ENCODE measurements at regions not wholly inside any gene's neighbourhood (a gene's known extent, or its start where the extent isn't known, plus 50 kb on each side); places are given as distances from the start of the nearest gene placed in this dataset.
"Not testable (repeated sequence)": the region's sequence is repeated elsewhere in the genome, so short reads cannot be mapped to it uniquely, and the experiment has no call there.

DNA sequence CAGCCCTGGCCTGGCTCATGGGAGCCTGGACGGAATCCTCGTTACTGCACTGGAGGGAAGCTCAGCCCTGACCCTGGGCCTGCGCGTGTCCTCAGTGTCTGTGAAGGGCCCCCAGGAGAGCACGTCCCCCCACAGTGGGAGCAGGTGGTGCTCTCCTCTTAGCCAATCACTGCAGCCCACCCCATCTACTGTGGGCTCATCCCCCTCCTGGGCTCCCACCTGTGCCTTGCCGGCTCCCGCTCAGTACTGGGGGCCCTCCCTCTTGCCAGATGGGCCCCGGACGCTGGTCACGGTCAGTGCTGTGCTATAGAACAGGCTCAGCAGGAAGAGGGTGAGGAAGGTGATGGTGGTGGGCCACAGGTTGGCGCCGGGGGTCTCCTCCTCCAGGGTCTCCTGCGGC, 57.5 kb downstream of the TMEM121 start:
- H3K4me1 Mint-ChIP-seq; H4K20me1 ChIP-seq (replicated peaks; ENCODE audit: insufficient read depth); ATAC-seq: not testable (repeated sequence)

GRCh38 chr14:105585290-105585689, 58.9 kb downstream of the TMEM121 start:
- Mint-ChIP-seq H3K36me3 (ENCODE audit: low read depth) (peaks cover 33% of the 10 kb centered on the region), H3K27me3 (ENCODE audit: insufficient read depth, low read depth, poor library complexity) (peaks cover 14% of the 10 kb centered on the region), H3K9me3 (peaks cover 76% of the 10 kb centered on the region)
- H3F3A ChIP-seq (replicated peaks; ENCODE audit: low read depth); H3K4me1 ChIP-seq (ENCODE audit: insufficient read depth); ATAC-seq; H3K4me2 ChIP-seq; H3K27ac Mint-ChIP-seq; H3K36me3 ChIP-seq (ENCODE audit: insufficient read depth); H3K9me2 ChIP-seq (ENCODE audit: insufficient read depth); H4K20me1 ChIP-seq (replicated peaks; ENCODE audit: insufficient read depth); H3K79me2 ChIP-seq (replicated peaks; ENCODE audit: insufficient read depth); H3K27ac ChIP-seq (ENCODE audit: low read depth); DNase-seq (ENCODE audit: low spot score); H2AFZ ChIP-seq; H3K4me3 ChIP-seq; H3K27me3 ChIP-seq (ENCODE audit: insufficient read depth); H3K4me1 Mint-ChIP-seq; H3K4me3 Mint-ChIP-seq: not testable (repeated sequence)

More for the DNA sequence above, 57.5 kb downstream of the TMEM121 start:
- peaks cover 70% of the 10 kb centered on the region for H3K9me3 Mint-ChIP-seq
- H3K27me3 ChIP-seq (ENCODE audit: insufficient read depth); H3K4me2 ChIP-seq; DNase-seq (ENCODE audit: low spot score); H3K4me3 ChIP-seq; H3K4me1 ChIP-seq (ENCODE audit: insufficient read depth); H3K27ac ChIP-seq (ENCODE audit: low read depth); H2AFZ ChIP-seq; H3K36me3 ChIP-seq (ENCODE audit: insufficient read depth); H3K79me2 ChIP-seq (replicated peaks; ENCODE audit: insufficient read depth); H3K27ac Mint-ChIP-seq; H3K4me3 Mint-ChIP-seq; H3K9me2 ChIP-seq (ENCODE audit: insufficient read depth); H3F3A ChIP-seq (replicated peaks; ENCODE audit: low read depth): not testable (repeated sequence)
- H3K27me3 Mint-ChIP-seq (ENCODE audit: insufficient read depth, low read depth, poor library complexity), result peaks cover 14% of the 10 kb centered on the region
- peaks cover 27% of the 10 kb centered on the region for H3K36me3 Mint-ChIP-seq (ENCODE audit: low read depth)

DNA sequence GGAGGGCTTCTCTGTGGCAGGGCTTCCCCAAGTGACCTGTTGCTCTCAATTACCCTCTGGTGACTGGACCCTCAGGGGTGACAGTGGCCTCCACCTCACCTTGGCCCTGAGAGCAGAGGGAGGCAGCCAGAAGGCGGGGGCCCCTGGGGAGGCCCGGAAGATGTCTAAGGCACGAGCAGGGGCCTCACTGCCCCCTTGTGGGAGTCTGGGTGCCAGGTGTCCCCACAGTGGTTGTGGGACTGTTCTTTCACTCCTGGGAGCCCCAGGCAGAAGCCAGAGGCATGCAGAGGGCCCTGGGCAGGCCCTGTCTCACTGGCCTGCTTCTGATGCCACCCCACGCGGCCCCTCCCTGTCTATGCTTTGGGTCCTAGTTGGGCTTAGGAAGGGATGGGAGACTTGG, 59.3 kb downstream of the TMEM121 start:
- Mint-ChIP-seq H3K9me3 (peaks cover 72% of the 10 kb centered on the region), H3K36me3 (ENCODE audit: low read depth) (peaks cover 28% of the 10 kb centered on the region)
- H3K4me1 Mint-ChIP-seq; H3K27ac ChIP-seq (ENCODE audit: low read depth); H3K4me2 ChIP-seq; H3K27me3 Mint-ChIP-seq (ENCODE audit: insufficient read depth, low read depth, poor library complexity); DNase-seq (ENCODE audit: low spot score); H3K4me3 Mint-ChIP-seq; H3K9me2 ChIP-seq (ENCODE audit: insufficient read depth); H3K36me3 ChIP-seq (ENCODE audit: insufficient read depth); H3K4me3 ChIP-seq; H2AFZ ChIP-seq; ATAC-seq; H3F3A ChIP-seq (replicated peaks; ENCODE audit: low read depth); H3K27ac Mint-ChIP-seq; H3K4me1 ChIP-seq (ENCODE audit: insufficient read depth); H4K20me1 ChIP-seq (replicated peaks; ENCODE audit: insufficient read depth); H3K79me2 ChIP-seq (replicated peaks; ENCODE audit: insufficient read depth); H3K27me3 ChIP-seq (ENCODE audit: insufficient read depth): not testable (repeated sequence)

- not testable (repeated sequence) for H3K27me3 ChIP-seq (ENCODE audit: insufficient read depth); H3K36me3 ChIP-seq (ENCODE audit: insufficient read depth); H3K27ac Mint-ChIP-seq; H2AFZ ChIP-seq; H3K4me1 ChIP-seq (ENCODE audit: insufficient read depth); H3K27ac ChIP-seq (ENCODE audit: low read depth); H3K27me3 Mint-ChIP-seq (ENCODE audit: insufficient read depth, low read depth, poor library complexity); H3K79me2 ChIP-seq (replicated peaks; ENCODE audit: insufficient read depth); ATAC-seq; H3F3A ChIP-seq (replicated peaks; ENCODE audit: low read depth); H3K4me2 ChIP-seq; H3K4me1 Mint-ChIP-seq; H3K4me3 ChIP-seq; H3K9me2 ChIP-seq (ENCODE audit: insufficient read depth); H4K20me1 ChIP-seq (replicated peaks; ENCODE audit: insufficient read depth); DNase-seq (ENCODE audit: low spot score); H3K4me3 Mint-ChIP-seq
- Mint-ChIP-seq H3K36me3 (ENCODE audit: low read depth) (peaks cover 25% of the 10 kb centered on the region), H3K9me3 (peaks cover 70% of the 10 kb centered on the region)
These were observed 59.9 kb downstream of the TMEM121 start for GRCh38 chr14:105586144-105586872.

DNA sequence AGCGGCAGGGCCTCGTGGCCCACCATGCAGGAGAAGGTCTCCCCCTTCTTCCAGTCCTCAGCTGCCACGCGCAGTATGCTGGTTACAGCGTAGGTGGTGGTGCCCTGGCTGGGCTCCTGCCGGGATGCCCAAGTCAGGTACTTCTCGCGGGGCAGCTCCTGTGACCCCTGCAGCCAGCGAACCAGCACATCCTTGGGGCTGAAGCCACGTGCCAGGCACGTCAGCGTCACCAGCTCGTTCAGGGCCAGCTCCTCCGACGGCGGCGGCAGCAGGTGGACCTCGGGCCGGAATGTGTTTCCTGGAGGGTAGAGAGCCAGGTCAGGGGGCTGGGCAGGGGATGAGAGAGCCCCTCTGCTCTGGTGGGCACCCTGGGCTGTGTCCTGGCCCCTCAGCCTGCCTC, 60.7 kb downstream of the TMEM121 start:
- not testable (repeated sequence) for H3K27ac ChIP-seq (ENCODE audit: low read depth); H3K27me3 Mint-ChIP-seq (ENCODE audit: insufficient read depth, low read depth, poor library complexity); H3K9me2 ChIP-seq (ENCODE audit: insufficient read depth); H3K27ac Mint-ChIP-seq; H3K4me3 ChIP-seq; H2AFZ ChIP-seq; H3K4me1 Mint-ChIP-seq; H3K27me3 ChIP-seq (ENCODE audit: insufficient read depth); H3K36me3 ChIP-seq (ENCODE audit: insufficient read depth); ATAC-seq; H3K4me1 ChIP-seq (ENCODE audit: insufficient read depth); DNase-seq (ENCODE audit: low spot score); H3K4me2 ChIP-seq; H3K4me3 Mint-ChIP-seq; H4K20me1 ChIP-seq (replicated peaks; ENCODE audit: insufficient read depth); H3K79me2 ChIP-seq (replicated peaks; ENCODE audit: insufficient read depth); H3F3A ChIP-seq (replicated peaks; ENCODE audit: low read depth)
- H3K36me3 Mint-ChIP-seq (ENCODE audit: low read depth), result peaks cover 24% of the 10 kb centered on the region
- H3K9me3 Mint-ChIP-seq, result peaks cover 64% of the 10 kb centered on the region

DNA sequence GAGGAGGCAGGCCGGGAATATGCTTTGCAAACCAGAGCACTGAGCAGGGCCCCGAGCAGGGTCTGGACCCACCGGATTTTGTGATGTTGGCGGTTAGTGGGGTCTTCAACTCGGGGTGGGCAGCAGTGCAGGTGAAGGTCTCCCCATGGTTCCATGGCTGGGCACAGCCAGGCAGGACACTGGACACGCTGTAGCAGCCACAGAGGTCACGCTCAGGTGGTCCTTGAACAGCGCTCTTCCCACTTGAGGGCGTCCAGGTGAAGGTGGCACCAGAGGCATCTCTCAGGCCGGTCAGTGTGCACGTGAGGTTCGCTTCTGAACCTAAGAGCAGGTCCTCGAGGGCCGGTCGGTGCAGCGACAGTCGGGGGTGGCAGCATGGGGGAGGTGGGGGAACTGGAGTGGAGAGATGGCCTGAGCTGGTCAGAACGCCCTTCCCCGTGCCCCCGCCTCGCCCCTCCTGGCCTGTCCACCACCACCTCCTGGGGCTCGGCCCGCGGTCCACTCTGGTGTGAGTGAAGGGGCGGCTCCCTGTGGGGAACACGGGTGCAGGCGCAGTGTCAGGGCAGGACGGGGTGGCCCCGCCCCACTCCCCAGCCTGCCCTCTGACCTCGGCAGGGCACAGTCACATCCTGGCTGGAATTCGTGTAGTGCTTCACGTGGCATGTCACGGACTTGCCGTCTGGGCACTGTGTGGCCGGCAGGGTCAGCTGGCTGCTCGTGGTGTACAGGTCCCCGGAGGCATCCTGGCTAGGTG, 61.3 kb downstream of the TMEM121 start:
- H3K4me1 Mint-ChIP-seq; DNase-seq (ENCODE audit: low spot score); H3K4me3 Mint-ChIP-seq; H3K27ac Mint-ChIP-seq; H3K27me3 Mint-ChIP-seq (ENCODE audit: insufficient read depth, low read depth, poor library complexity); H2AFZ ChIP-seq; H3K27ac ChIP-seq (ENCODE audit: low read depth); H3K79me2 ChIP-seq (replicated peaks; ENCODE audit: insufficient read depth); ATAC-seq; H3K9me2 ChIP-seq (ENCODE audit: insufficient read depth); H3K4me1 ChIP-seq (ENCODE audit: insufficient read depth); H3F3A ChIP-seq (replicated peaks; ENCODE audit: low read depth); H3K27me3 ChIP-seq (ENCODE audit: insufficient read depth); H3K4me2 ChIP-seq; H3K36me3 ChIP-seq (ENCODE audit: insufficient read depth); H3K4me3 ChIP-seq; H4K20me1 ChIP-seq (replicated peaks; ENCODE audit: insufficient read depth): not testable (repeated sequence)
- Mint-ChIP-seq H3K9me3 (peaks cover 59% of the 10 kb centered on the region), H3K36me3 (ENCODE audit: low read depth) (peaks cover 20% of the 10 kb centered on the region)
